Loucy (cell line): ENCODE measurements at regions not wholly inside any gene's neighbourhood (a gene's known extent, or its start where the extent isn't known, plus 50 kb on each side); places are given as distances from the start of the nearest gene placed in this dataset.

ENCODE experiments used
- CTCF ChIP-seq: fragments of 200-600 bp; sonication (generic); conservative IDR thresholded peaks from 2 replicates; pipeline ENCODE4 v1.5.1; 2014; ENCODE audit warnings: mild to moderate bottlenecking, antibody characterized with exemption, low read length
- EZH2phosphoT487 ChIP-seq: fragments of 200-600 bp; IDR thresholded peaks from 2 replicates; pipeline ENCODE4 v1.6.1; 2018; ENCODE audit warnings: antibody characterized with exemption, mild to moderate bottlenecking, moderate library complexity, borderline replicate concordance

GRCh38 chr7:10804770-10805169 lies 168.9 kb upstream of the PHF14 start:
- TF ChIP-seq EZH2phosphoT487 (no peak), CTCF (no peak)
